ENCODE measurements at regions not wholly inside any gene's neighbourhood (a gene's known extent, or its start where the extent isn't known, plus 50 kb on each side); places are given as distances from the start of the nearest gene placed in this dataset.
"Not testable (repeated sequence)": the region's sequence is repeated elsewhere in the genome, so short reads cannot be mapped to it uniquely, and the experiment has no call there.

- DNase-seq: no peak
These were observed 520.3 kb downstream of the EDEM1 start for GRCh38 chr3:5707794-5708193.

- no peak for DNase-seq
These were observed 522.2 kb downstream of the EDEM1 start for GRCh38 chr3:5709714-5710113.

GRCh38 chr3:5710718-5711117 lies 523.2 kb downstream of the EDEM1 start:
- no peak for DNase-seq

GRCh38 chr3:5717254-5717653 lies 529.7 kb downstream of the EDEM1 start:
- no peak for DNase-seq

GRCh38 chr3:5719668-5720067 lies 532.2 kb downstream of the EDEM1 start:
- not testable (repeated sequence) for DNase-seq

- DNase-seq: no peak
These were observed 538.3 kb downstream of the EDEM1 start for GRCh38 chr3:5725801-5726200.

GRCh38 chr3:5726621-5727020 lies 539.1 kb downstream of the EDEM1 start:
- DNase-seq: no peak

- no peak for DNase-seq
These were observed 540.4 kb downstream of the EDEM1 start for GRCh38 chr3:5727743-5728484.

- DNase-seq: no peak
These were observed 542.3 kb downstream of the EDEM1 start for GRCh38 chr3:5729852-5730251.

GRCh38 chr3:5731100-5731499 lies 543.6 kb downstream of the EDEM1 start:
- no peak for DNase-seq

- DNase-seq: no peak
These were observed 544.6 kb downstream of the EDEM1 start for GRCh38 chr3:5732081-5732480.

- no peak for DNase-seq
These were observed 546.5 kb downstream of the EDEM1 start for GRCh38 chr3:5733995-5734394.

- no peak for DNase-seq
These were observed 548.4 kb downstream of the EDEM1 start for GRCh38 chr3:5735896-5736295.

GRCh38 chr3:5739299-5739935 lies 551.9 kb downstream of the EDEM1 start:
- DNase-seq: no peak

GRCh38 chr3:5739949-5740348 lies 552.4 kb downstream of the EDEM1 start:
- no peak for DNase-seq

- no peak for DNase-seq
These were observed 553.5 kb downstream of the EDEM1 start for GRCh38 chr3:5741017-5741416.

GRCh38 chr3:5750091-5750490 lies 562.6 kb downstream of the EDEM1 start:
- no peak for DNase-seq

- no peak for DNase-seq
These were observed 563.5 kb downstream of the EDEM1 start for GRCh38 chr3:5750874-5751640.

GRCh38 chr3:5754602-5755001 lies 567.1 kb downstream of the EDEM1 start:
- DNase-seq: no peak

GRCh38 chr3:5756443-5756842 lies 568.9 kb downstream of the EDEM1 start:
- DNase-seq: no peak

- DNase-seq: no peak
These were observed 569.8 kb downstream of the EDEM1 start for GRCh38 chr3:5757213-5757804.

GRCh38 chr3:5758699-5759098 lies 571.2 kb downstream of the EDEM1 start:
- DNase-seq: no peak

- DNase-seq: no peak
These were observed 575.0 kb downstream of the EDEM1 start for GRCh38 chr3:5762506-5762905.

GRCh38 chr3:5766848-5767247 lies 579.3 kb downstream of the EDEM1 start:
- DNase-seq: no peak
